Testis (tissue), 2 donors: ENCODE measurements at regions not wholly inside any gene's neighbourhood (a gene's known extent, or its start where the extent isn't known, plus 50 kb on each side); places are given as distances from the start of the nearest gene placed in this dataset.

Experiments
- POLR2A ChIP-seq: fragments of 450-650 bp; IDR thresholded peaks from one replicate; pipeline ENCODE4 v1.6.1; 2017; ENCODE audit warnings: antibody characterized with exemption, mild to moderate bottlenecking, moderate library complexity
- TF ChIP-seq, protein P1 (sequence below), 3 experiments: fragments of 450-650 bp in 2 of 3; fragments of 200-600 bp in 1 of 3; sonication (generic) in 1 of 3; IDR thresholded peaks; one replicate each; pipeline ENCODE4 v1.5.1; 2016 to 2019; ENCODE audit warnings: antibody characterized with exemption in 3 of 3, mild to moderate bottlenecking in 2 of 3, moderate library complexity in 1 of 3

- TF ChIP-seq, protein P1, sequence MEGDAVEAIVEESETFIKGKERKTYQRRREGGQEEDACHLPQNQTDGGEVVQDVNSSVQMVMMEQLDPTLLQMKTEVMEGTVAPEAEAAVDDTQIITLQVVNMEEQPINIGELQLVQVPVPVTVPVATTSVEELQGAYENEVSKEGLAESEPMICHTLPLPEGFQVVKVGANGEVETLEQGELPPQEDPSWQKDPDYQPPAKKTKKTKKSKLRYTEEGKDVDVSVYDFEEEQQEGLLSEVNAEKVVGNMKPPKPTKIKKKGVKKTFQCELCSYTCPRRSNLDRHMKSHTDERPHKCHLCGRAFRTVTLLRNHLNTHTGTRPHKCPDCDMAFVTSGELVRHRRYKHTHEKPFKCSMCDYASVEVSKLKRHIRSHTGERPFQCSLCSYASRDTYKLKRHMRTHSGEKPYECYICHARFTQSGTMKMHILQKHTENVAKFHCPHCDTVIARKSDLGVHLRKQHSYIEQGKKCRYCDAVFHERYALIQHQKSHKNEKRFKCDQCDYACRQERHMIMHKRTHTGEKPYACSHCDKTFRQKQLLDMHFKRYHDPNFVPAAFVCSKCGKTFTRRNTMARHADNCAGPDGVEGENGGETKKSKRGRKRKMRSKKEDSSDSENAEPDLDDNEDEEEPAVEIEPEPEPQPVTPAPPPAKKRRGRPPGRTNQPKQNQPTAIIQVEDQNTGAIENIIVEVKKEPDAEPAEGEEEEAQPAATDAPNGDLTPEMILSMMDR (IDR thresholded peaks at IDR 0.05), result no peak
- no peak for TF ChIP-seq POLR2A
Measured at GRCh38 chr6:113570641-113571040, 286.5 kb upstream of the MARCKS start.
